Lower leg skin (tissue), 4 donors: ENCODE measurements at regions not wholly inside any gene's neighbourhood (a gene's known extent, or its start where the extent isn't known, plus 50 kb on each side); places are given as distances from the start of the nearest gene placed in this dataset.

ENCODE experiments used
- DNase-seq, 2 donors: peaks; one replicate each; pipeline ENCODE4 v3.0.0-alpha.2; 2019; ENCODE audit warnings: low spot score in 2 of 2
- H3K4me3 ChIP-seq: fragments of 200-600 bp; sonication (generic); 2 replicates; pipeline ENCODE4 v1.5.1; 2017; ENCODE audit warnings: mild to moderate bottlenecking, low read depth; ENCODE audit not compliant: poor library complexity, severe bottlenecking
- CTCF ChIP-seq, 3 donors: fragments of 450-650 bp; IDR thresholded peaks; one replicate each; pipeline ENCODE4 v1.5.1; 2016; ENCODE audit warnings: antibody characterized with exemption in 3 of 3, mild to moderate bottlenecking in 3 of 3, moderate library complexity in 2 of 3
- POLR2A ChIP-seq, 2 donors: fragments of 450-650 bp; IDR thresholded peaks; one replicate each; pipeline ENCODE4 v1.6.1; 2016 to 2017; ENCODE audit warnings: antibody characterized with exemption in 2 of 2, mild to moderate bottlenecking in 1 of 2, moderate library complexity in 1 of 2
- WGBS, 2 donors: methylation state at CpG; one replicate each; pipeline ENCODE4 v1.1.5; 2018; 5-methylcytosine and 5-hydroxymethylcytosine counted together
- intact Hi-C: fragments of 100-400 bp; cut with DNase I; formaldehyde crosslinking; loops from one replicate; pipeline ENCODE4 v1.15.0; 2023; ENCODE audit warnings: low total_unique reads

- no peak overlapping the region for H3K4me3 ChIP-seq
- 63 to 67% methylated on average over 2 of the region's 2 CpGs for WGBS, 2 donors
- intact Hi-C loops: no loop called here
- TF ChIP-seq CTCF (IDR thresholded peaks at IDR 0.05) (no peak), POLR2A (IDR thresholded peaks at IDR 0.05) (no peak)
- DNase-seq: no peak
These were observed 118.7 kb upstream of the CNTNAP5 start for GRCh38 chr2:123906361-123906760.

GRCh38 chr2:123908522-123908921 lies 116.6 kb upstream of the CNTNAP5 start:
- WGBS, 2 donors: 68 to 71% methylated on average over 2 of the region's 2 CpGs
- intact Hi-C loops: no loop called here
- TF ChIP-seq POLR2A (IDR thresholded peaks at IDR 0.05) (no peak), CTCF (IDR thresholded peaks at IDR 0.05) (no peak)
- no peak for DNase-seq
- H3K4me3 ChIP-seq: no peak overlapping the region

- H3K4me3 ChIP-seq: no peak overlapping the region
- WGBS, 2 donors: 66 to 67% methylated on average over 4 of the region's 4 CpGs
- intact Hi-C loops: no loop called here
- TF ChIP-seq CTCF (IDR thresholded peaks at IDR 0.05): no peak
- TF ChIP-seq POLR2A (IDR thresholded peaks at IDR 0.05): no peak
- DNase-seq: no peak
These were observed 112.9 kb upstream of the CNTNAP5 start for GRCh38 chr2:123912171-123912570.

GRCh38 chr2:123913143-123913735 lies 111.8 kb upstream of the CNTNAP5 start:
- intact Hi-C loops: no loop called here
- 60 to 69% methylated on average over 8 of the region's 8 CpGs for WGBS, 2 donors
- H3K4me3 ChIP-seq: no peak overlapping the region
- no peak for TF ChIP-seq CTCF (IDR thresholded peaks at IDR 0.05)
- TF ChIP-seq POLR2A (IDR thresholded peaks at IDR 0.05): no peak
- DNase-seq: no peak

GRCh38 chr2:123915380-123915779 lies 109.7 kb upstream of the CNTNAP5 start:
- TF ChIP-seq CTCF (IDR thresholded peaks at IDR 0.05) (no peak), POLR2A (IDR thresholded peaks at IDR 0.05) (no peak)
- no peak overlapping the region for H3K4me3 ChIP-seq
- no peak for DNase-seq
- intact Hi-C loops: no loop called here
- WGBS, 2 donors: 63 to 68% methylated on average over 2 of the region's 2 CpGs

GRCh38 chr2:123916051-123916450 lies 109.0 kb upstream of the CNTNAP5 start:
- intact Hi-C loops: no loop called here
- no peak for DNase-seq
- TF ChIP-seq CTCF (IDR thresholded peaks at IDR 0.05) (no peak), POLR2A (IDR thresholded peaks at IDR 0.05) (no peak)
- 77 to 81% methylated on average over 5 of the region's 5 CpGs for WGBS, 2 donors
- no peak overlapping the region for H3K4me3 ChIP-seq
